Bone marrow (tissue), 2 donors: ENCODE measurements at regions not wholly inside any gene's neighbourhood (a gene's known extent, or its start where the extent isn't known, plus 50 kb on each side); places are given as distances from the start of the nearest gene placed in this dataset.

ENCODE experiments used
- DNase-seq, 2 donors: peaks; one replicate each; lab custom pipeline; 2025; lab: John Stamatoyannopoulos, UW

DNA sequence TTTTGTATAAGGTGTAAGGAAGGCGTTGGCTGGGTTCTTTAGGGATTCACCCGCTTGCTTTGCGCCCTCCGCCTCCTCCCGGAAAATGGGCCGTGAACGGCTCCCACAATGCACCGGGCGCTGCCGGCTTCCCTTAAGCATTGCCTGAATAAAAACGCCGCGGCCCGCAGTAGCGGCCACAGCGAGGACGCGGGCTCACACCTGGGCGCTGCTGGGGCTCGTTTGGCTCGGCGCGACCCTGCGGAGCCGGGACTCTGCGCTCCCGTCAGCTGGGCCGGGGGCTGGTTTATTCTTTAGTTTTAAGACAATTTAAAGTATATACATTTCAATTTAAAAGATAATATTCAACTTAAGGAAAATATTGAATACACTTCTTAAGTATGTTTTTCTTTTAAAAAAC, 343.5 kb upstream of the RGMA start:
- DNase-seq = no peak

DNA sequence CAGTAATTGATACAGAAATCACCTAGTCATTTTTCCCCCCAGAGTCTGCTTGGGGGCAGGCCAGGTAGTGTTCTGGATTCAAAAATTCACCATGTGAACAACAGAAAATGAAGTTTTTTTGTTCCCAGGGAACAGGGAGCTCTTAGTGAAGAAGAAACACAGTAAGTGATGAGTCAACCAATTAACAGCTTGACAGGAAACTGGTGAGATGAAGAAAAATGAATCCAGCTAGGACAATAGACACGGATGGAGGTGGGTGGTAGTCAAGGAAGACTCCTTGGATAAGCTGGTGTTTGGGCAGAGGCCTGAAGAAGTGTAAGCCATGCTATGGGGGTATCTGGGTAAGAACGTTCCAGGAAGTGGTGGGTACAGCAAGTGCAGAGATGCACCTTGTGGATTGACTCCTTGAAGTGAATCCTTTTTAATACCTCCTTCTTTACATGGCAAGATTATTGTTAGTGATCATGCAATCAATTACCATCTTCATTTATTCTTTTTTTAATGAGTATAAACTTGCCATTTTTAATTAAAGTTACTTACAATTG, 339.9 kb upstream of the RGMA start:
- no peak for DNase-seq

DNA sequence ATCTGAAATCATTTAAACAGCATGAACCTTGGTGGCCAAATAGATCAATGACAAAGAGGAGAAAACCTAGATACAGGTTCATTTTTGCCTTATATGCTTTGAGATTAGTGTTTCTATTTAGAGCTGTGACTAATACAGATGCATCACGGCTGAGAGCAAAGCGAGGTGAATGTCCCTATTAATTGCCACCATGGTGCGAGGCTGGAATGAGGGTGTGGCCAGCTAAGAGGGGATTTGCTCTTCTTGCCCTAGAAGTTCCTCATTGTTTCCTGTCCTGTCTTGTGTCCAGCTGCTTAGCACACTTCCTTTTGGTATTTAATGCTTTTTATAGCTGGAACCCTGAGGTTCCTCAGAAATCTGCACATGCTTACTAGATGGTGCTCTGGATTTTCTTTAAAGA, 339.1 kb upstream of the RGMA start:
- no peak for DNase-seq

DNA sequence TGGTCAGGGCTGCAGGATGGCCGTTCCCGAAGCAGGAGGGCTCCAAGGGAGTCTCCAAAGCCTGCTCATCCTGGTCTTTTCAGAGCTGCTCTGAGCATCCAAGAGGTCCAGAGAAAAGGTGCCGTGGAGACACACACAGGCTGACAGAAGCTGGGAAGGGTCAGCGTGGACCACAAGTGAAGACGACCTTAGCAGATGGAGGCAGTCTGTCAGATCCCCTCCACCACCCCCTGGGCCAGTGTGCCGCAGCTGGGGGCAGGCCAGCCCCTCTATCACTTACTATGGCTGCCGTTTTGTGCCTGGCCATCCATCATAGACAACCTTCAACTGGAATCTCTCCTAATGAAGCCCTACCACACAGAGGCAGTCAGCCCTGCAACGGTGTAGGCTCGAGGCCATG, 335.1 kb upstream of the RGMA start:
- no peak for DNase-seq

DNA sequence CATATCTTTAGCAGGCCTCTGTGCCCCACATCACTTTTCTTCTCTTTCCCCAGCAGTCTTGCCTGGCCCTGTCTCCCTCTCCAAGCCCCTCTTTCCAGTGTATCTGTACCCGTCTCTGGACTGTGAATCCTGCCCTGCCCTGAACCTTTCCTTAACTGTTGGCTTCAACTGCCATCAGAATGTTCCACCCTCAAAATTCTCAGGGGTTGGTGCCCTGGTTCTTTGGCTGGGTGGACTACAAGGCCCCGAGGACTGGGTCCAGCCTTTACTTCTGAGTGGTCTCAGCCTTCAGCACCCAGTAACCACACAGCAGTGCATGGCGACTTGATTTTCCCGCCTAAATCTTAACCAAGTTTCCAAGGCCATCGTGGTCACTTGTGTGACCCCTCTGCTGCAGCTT, 333.5 kb upstream of the RGMA start:
- DNase-seq = no peak

DNA sequence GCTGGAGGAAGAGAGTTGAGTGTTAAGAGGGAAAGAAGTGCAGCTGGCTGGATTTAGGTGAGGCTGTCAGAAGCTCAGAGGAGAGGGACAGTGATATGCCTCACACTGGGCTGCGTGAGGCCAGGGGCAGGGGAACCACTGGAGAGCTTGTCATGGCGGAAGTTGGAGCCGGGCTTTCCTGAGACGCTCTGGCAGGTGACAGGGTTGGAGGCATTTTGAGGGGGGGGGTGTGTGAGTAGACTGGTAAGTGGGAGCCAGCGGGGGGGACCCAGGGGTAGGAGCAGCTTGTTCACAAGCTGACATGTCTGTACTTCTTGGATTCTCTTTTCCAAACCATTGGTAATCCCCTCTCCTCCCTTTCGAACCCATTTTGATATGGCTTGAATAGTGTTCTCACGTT, 331.5 kb upstream of the RGMA start:
- DNase-seq = no peak

DNA sequence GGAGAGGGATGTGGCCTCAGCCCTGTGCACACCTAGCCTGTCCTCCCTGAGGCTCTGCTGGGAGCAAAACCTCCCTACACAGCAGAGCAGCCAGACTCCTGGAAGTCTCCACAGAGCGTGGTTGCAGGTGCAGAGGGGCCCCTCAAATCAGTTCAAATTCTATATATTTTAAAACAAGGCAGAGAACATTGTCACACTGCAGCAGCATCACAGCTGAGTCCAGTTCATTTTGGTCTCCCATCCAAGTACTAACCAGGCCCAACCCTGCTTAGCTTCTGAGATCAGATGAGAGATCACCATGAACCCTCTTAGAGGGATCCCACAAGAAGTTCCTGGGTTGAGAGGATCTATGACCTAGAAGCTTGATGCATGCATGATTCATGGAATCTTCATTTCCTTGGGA, 331.0 kb upstream of the RGMA start:
- DNase-seq = no peak

DNA sequence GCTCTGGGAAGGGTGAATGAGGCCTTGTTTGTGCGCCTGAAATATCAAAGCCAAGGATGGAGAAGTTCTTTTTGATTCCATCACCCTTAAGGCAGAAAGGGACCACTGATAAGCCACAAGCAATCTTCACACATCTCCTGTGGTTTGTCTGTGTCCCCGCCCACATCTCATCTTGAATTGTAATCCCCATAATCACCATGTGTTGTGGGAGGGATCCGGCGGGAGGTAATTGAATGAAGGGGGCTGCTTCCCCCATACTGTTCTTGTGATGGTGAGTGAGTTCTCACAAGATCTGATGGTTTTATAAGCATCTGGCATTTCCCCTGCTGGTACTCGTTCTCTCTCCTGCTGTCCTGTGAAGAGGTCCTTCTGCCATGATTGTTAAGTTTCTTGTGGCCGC, 329.6 kb upstream of the RGMA start:
- no peak for DNase-seq

DNA sequence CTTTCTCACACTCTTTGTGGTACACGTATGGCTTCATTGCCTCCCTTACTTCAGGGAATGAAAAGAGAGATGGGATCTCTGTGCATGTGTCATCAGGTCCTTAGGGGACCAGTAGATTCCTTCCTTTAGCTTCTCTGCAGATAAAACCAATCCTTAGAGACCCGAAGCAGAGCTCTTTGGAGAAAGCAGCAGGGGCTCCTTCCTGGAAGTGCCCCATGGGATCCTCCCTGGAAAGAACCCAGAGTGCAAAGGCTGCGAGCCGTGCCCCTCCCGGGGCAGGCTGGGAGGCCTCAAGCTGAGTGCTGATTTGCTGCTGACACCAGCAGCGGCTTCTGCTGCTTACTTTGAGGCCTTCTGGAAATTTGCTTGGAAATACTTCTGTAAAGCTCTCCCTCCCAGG, 328.6 kb upstream of the RGMA start:
- no peak for DNase-seq

DNA sequence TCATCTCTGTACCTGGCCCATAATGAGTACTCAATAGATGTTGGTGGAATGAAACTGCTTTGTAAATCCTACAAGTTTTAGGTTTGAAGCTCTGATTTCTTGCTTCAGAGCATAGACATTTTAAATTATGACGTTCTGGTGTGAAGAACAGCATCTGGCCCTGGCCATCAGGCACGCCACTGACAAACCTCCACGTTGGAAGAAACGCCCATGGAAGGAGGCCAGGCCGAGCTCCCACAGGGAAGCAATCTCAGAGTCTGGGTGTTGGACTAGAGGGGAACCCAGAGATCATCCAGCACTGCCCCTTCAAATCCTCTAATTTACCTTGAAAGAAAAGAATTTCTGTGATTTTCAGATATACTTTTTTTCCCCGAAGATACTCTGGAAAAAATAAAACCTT, 328.1 kb upstream of the RGMA start:
- DNase-seq = no peak

DNA sequence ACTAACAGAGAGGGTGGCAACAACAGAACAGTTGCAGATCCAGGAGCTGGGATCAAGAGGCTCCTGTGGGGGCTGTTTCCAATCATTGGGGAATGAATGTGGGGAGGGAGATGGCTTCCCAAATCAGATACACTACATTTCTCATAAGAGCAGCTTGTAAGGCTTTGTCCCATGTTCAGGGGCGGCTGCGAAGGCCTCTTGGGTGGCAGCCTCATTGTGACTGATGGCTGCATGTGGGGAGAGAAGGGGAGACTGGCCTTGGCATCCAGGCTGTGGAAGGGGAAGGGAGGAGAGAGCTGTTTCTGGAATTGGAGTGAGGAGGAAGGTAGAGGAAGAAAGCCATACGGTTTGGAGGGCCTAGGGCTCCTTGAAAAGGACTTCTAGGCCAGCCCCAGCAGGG, 326.6 kb upstream of the RGMA start:
- no peak for DNase-seq

DNA sequence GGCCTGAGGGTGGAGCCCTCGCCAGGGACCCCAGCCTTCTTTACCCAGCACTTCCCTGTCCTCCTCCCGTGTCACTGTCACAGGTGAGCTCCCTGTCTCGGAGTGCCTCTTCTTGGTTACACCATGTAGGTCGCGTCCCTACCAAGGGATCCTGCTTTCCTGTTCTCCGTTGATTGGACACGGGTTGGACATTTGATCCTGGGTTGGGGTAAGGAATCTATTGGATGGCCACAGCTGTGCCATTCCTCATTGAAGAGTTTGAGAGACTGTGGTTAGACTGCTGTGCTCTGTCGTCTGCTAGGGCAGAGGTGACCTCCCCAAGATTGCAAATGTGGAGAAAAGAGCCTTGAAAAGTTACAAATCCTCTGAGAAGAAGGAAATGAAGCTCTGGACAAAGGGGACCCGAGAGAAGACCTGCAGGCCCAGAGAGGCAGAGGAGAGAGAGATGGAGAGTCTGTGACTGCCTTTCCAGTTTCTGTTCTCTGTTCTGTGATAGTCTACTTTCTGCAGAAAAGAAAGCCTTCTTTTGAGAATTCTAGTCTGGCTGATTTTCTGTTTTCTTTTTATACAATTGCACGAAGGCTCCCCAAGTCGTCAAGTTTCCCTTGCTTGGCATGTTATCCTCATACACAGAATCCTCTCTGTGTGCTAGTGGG, 325.7 kb upstream of the RGMA start:
- DNase-seq = no peak

DNA sequence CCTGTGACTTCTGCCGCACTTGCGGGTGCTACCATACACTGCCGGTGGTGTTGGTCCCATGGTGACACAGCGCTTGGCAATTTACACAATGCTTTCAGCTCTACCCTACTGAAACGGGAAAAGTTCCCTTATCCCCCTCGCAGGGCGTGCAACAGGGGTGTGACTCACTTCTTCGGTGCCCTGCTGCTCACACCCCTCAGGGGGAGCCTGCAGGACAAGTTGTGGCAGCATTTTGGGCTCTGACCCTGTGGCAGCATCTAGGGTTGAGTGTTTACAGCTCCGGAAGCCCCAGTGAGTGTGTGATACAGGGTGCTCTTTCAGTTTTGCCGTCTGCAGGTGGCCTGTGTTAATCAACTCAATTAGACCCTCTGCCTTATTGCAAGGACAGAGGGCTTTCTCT, 324.7 kb upstream of the RGMA start:
- no peak for DNase-seq

DNA sequence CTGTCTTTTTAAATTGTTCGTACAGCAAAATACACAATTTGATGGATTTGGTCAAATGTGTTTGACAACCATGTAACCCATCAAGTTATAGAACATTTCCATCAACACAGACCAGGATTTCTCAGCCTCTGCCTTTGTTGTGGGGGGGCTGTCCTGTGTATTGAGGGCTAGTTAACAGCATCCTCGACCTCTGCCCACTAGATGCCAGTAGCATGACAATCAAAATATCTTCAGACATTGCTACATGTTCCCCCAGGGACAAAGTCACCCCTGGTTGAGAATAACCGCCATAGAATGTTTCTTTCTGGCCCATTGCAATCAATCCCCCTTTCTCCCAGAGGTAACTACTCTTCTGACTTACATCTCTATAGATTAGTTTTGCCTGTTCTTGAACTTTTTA, 310.1 kb upstream of the RGMA start:
- no peak for DNase-seq

DNA sequence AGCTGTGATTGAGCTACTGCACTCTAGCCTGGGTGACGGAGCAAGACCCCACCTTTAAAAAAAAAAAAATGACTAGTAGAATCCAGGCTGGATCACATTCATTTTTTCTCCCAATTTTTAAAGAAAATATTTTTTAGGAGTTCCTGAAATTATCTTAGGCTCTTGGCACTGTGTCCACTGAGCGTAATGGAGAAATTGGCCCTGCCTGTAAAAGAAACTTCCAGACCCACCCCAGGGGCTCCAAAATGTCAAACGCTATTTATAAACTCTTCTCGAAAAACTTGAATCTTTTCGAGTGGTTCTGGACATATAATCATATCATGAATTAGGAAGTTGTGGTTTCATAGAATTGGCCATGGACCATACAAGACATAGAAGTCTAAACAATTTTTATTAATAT, 300.2 kb upstream of the RGMA start:
- no peak for DNase-seq

DNA sequence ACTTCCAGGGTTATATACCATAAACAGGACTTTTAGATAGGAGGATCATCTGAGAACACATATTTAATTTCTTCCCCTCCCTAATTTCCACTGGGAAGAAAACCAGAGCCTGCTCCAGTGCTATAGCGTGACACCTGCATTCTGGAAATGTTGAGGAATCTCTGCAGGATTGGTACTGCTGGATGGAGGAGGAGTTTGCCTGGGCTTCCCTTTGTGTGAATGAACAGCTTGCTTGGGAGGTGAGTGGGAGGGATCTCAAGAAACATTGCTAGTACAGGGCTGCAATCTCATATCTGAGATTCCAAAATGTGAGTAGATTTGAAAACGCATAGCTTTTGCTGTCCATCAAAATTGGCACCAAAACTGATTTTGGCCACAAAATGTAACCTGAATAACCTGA, 295.9 kb upstream of the RGMA start:
- DNase-seq = no peak

DNA sequence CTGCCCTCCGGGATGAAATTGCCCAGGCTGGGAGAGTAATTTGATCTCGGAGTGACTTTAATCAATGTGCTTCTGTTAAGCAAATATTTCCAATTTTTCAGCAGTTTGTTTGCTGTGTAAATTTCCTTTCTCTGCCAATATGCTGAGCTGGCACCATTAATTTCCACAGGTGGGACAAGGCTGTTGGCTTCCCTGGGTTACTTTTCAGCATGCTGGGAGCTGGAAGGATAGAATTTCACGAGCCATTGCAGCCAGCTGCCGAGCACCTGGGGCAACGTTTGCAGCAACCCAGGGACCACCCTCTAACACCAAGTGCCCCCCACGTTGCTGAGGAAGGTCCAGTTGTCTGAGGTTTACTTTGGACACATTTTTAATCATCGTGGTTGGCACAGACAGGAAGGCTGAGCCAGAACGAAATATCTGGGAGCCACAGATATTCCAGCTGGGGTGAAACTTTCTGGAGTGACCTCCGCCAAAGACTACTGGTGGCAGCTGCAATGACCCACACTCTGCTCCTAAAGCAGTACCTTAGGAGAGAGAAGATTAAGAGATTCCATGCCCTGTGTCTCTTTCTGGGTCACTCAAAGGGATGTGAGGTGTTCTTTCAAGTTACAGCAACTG, 293.3 kb upstream of the RGMA start:
- DNase-seq = no peak

DNA sequence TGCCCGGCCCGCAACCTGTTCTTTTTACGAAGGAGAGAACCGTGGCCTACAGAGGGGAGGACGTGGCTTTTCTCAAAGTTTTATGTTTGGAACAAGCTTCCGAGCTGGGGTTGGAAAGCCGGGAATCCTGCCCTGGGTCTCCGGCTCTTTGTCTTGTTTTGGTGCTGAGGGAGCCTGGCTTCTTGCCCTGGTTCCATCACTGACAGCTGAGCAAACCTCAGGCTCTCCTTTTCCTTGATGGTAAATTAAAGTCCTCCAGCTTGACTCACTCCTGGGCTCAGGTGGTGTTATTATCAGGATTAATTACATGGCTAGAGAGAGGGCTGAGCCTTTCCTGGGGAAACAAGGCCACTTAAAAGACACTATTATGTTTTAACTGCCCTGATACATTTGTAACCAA, 289.5 kb upstream of the RGMA start:
- DNase-seq = no peak

DNA sequence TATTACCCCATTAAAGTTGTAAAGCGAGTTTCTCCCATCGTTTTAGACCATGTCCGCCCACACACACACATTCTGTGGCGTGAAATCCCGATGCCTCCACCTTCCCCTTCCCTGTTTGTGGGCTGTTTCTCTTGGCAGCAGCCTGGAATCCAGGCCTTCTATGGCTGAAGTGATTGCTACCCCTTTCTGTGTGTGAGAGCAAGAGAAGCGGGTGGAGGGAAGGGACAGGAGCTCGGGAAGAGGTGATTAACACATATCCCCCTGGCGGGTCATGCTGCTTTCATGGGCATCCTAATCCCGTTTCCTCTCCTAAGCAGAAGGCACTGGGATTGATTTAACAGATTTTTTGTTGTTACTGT, 283.8 kb upstream of the RGMA start:
- no peak for DNase-seq

DNA sequence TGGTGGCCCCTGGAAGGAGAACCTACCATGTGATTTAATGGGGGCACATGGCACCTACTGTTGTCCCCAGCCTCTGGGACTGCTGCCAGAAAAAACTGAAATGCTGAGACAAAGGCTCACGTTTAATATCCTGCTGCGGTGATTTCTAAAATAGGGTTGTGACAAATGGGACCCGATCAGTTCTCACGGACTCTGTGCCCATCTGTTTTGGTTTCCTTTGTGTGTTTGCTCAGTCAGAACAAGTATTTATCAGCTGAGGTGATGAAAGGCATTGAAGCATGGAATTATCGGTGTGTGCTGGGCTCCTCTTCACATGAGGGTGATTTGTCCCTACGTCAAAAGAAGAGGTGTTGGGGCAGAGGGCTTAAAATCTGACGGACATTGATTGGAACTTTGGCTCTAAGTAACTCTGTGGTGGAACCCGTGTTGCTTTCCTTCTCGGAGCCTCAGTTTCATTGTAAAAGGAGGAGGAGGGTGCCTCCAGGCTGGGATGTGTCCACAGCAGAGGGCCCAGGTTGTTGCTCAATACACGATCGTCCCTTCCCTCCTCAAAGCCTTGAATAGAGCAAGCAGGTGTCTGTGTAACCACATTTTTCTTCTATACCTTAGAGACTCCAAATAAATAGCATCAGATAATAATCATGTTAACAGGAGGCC, 283.3 kb upstream of the RGMA start:
- DNase-seq = no peak

DNA sequence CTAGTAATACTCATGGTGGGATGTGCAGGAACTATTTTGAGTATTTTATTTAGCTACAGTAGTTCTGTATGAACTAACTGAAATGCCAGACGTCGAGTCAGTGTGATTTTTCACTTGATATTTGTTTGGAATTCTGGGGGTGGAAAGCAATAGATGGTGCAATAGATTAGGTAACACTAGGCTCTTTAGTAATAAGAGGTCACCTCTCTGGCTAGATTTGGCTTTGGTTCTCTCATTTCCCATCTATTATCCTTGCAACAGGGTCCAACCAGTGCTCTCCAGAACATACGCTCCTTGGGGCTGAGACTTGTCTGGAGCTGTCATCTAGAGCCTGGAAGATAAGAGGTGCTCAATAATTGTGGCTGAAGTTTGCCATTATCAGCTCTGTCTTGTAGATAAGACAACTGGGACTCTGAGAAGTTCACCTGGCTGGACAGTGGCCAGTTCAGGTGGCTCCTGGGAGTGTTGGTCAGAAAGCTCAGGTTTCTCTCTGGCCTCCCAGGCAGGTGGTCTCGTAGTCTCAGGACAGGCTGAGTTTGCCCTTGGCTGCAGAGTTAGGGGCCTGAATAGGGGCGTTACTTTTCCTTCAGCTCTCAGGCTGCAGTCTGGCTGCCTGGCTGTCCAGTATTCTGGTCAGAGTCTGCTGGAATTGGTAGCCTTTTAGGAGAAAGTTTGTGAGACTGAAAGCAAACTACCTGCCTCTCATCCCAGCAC, 277.5 kb upstream of the RGMA start:
- DNase-seq = no peak

DNA sequence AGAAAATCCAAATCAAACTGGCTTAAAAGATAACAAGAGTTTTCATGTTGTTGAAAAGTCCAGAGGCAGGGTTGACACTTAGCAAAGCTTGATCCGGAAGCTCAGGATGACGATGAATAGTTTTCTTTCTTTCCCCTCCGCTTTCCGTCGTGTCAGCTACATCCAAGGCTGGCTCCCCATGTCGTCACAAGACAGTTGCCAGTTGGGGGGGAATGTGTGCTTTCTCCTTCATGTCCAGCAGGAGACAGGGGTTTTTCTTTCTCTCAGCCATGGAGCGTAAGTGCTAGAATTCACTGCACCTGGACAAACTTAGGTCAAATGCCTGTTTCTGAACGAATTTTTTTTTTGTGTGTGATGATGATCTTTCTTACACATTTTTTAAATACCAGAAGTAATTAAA, 273.8 kb upstream of the RGMA start:
- no peak for DNase-seq

DNA sequence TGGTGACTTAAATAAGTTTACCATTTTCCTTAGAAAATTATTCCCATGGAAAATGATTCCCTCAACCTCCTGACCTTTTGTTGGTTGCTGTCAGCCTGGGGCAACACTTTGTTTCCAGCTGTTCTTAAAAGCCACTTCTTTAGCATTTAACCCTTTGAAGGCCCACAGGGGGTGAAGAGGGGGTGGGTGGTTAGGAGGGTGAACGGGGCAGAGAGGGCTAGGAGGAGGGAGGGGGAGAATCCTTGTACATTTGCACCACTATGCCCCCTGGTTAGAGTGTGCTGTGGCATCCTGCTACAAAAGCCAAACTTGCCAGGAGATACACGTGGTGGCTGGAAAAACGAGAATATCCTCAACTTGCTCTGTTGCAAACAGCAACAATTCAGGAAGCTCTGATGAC, 273.2 kb upstream of the RGMA start:
- DNase-seq = no peak
